ENCODE measurements at regions not wholly inside any gene's neighbourhood (a gene's known extent, or its start where the extent isn't known, plus 50 kb on each side); places are given as distances from the start of the nearest gene placed in this dataset.

- DNase-seq (ENCODE audit: low read depth in 4 of 4, low spot score in 3 of 4): no peak
These were observed 243.9 kb downstream of the IRX2 start for GRCh38 chr5:2507611-2508010.

- no peak for DNase-seq (ENCODE audit: low read depth in 4 of 4, low spot score in 3 of 4)
These were observed 244.9 kb downstream of the IRX2 start for GRCh38 chr5:2506603-2507002.

DNA sequence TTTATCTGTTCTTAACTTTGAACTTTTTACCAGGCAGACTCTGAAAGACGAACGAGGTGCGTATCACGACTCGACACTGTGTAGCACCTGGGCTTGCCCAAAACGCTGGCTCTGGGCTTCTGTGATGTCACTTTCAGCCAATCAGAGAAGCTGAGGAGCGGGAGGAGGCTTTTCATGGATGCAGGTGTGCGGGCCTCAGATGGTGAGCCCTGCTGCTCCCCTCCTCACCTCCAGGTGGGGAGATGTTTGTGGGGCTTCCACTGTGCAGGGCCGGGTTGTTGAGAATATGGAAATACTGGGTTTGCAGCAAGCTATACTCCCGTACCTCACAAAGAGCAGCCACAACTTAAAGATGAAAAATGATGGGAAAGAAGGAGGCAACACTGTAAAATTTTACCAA, 246.3 kb downstream of the IRX2 start:
- no peak for DNase-seq (ENCODE audit: low read depth in 4 of 4, low spot score in 3 of 4)

GRCh38 chr5:2502970-2503594, 248.4 kb downstream of the IRX2 start:
- no peak for DNase-seq (ENCODE audit: low read depth in 4 of 4, low spot score in 3 of 4)

DNA sequence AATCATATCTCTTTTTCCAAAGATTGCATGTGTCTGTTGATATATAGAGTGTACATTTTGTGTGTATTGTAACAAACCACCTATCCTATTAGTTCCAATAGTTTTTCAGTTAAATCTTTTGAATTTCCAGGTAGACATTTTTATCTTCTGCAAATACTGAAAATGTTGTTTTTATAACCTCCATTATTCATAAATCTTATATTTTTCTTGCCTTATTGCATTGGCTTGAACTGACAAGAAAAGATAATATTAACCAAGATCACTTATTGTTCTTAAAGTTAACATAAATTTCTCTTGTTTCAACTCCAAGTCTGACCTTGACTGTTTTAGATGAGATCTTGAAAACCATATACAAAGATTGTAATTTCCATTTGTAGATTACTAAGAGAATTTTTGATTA, 251.6 kb downstream of the IRX2 start:
- DNase-seq (ENCODE audit: low read depth in 4 of 4, low spot score in 3 of 4): no peak

GRCh38 chr5:2496891-2497290, 254.6 kb downstream of the IRX2 start:
- no peak for DNase-seq (ENCODE audit: low read depth in 4 of 4, low spot score in 3 of 4)

DNA sequence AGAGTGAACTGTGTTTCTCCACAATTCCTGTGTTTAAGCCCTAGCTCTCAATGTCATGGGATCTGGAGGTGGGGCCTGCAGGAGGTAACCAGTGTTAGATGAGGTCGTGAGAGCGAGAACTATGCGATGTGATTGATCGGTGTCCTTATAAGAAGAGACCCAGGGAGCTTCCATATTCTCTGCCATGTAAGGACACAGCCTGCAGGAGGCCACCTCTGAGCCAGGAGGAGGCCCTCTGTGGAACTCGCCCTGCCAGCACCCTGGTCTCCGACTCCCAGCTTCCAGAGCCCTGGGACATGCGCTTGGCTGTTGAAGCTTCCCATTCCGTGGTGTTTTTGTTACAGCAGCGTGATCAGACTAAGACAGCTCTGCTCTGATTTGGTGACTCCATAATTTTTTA, 255.4 kb downstream of the IRX2 start:
- DNase-seq (ENCODE audit: low read depth in 4 of 4, low spot score in 3 of 4): no peak

DNA sequence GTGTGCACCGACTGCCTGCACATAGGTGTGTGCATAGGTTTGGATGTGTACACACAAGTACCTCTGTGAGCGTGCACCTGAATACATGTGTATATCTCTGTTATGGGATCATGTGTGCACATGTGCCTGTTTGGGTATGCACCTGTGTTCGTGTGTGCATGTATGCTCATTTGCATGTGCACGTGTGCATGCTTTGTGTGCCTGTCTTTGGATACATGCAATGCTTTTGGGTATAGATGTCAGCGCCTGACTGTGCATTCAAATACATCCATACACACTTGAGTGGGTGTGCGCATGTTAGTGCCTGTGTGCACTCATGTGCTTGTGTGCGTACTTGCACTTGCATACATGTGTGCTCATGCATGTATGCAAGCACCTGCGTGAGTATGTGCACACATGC, 258.1 kb downstream of the IRX2 start:
- no peak for DNase-seq (ENCODE audit: low read depth in 4 of 4, low spot score in 3 of 4)

- DNase-seq (ENCODE audit: low read depth in 4 of 4, low spot score in 3 of 4): no peak
These were observed 259.0 kb downstream of the IRX2 start for GRCh38 chr5:2492476-2492875.

DNA sequence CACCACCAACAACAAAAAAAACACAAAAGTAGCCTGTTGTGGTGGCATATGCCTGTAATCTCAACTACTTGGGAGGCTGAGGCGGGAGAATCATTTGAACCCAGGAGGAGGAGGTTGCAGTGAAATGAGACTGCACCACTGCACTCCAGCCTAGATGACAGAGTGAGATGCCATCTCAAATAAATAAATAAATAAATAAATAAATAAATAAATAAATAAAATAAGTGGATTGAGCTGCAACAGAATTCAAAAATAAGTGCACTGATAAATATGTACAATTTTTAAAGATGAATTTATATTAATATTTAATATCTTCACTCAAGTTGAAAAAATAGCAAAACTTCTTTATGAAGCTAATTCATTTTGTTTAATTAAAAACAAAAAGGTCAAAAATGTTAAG, 259.6 kb downstream of the IRX2 start:
- DNase-seq (ENCODE audit: low read depth in 4 of 4, low spot score in 3 of 4): no peak

GRCh38 chr5:2489306-2489705, 262.2 kb downstream of the IRX2 start:
- DNase-seq (ENCODE audit: low read depth in 4 of 4, low spot score in 3 of 4): no peak

DNA sequence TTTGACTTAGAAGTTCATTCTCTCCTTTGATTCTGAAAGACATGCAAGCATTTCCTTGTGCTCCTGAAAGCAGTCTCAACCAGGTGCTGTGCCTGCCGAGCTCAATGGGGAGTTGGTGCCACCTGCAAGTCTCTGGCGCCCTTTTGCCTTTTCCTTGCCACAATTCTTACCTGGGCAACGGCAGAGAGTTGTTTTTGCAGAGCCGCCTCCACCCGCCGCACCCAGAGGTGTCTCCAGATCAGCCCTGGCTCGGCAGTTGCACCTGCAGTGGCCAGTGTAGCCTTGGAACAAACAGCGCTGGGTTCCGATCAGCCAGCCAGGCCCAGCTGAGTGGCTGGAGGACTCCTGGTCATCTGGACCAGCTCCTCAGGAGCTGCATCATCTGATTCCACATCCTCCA, 262.9 kb downstream of the IRX2 start:
- DNase-seq (ENCODE audit: low read depth in 4 of 4, low spot score in 3 of 4): no peak

GRCh38 chr5:2487152-2487763, 264.2 kb downstream of the IRX2 start:
- DNase-seq (ENCODE audit: low read depth in 4 of 4, low spot score in 3 of 4): no peak

- no peak for DNase-seq (ENCODE audit: low read depth in 4 of 4, low spot score in 3 of 4)
These were observed 265.1 kb downstream of the IRX2 start for GRCh38 chr5:2486373-2486772.

DNA sequence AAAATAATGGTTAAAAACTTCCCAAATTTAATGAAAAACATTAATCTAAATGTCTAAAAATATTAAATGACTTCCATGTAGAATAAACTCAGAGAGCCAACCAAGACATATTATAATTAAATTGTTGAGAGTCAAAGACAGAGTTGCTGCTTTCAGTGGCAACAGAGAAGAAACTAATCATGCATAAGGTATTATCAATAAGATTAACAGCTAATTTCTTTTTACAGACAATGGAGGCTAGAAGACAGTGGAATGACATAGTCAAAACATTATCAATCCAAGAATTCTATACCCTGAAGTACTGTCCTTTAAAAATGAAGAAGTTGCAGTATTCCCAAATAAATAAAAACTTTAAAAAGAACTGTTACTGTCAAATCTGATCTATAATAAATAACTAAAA, 268.7 kb downstream of the IRX2 start:
- no peak for DNase-seq (ENCODE audit: low read depth in 4 of 4, low spot score in 3 of 4)

DNA sequence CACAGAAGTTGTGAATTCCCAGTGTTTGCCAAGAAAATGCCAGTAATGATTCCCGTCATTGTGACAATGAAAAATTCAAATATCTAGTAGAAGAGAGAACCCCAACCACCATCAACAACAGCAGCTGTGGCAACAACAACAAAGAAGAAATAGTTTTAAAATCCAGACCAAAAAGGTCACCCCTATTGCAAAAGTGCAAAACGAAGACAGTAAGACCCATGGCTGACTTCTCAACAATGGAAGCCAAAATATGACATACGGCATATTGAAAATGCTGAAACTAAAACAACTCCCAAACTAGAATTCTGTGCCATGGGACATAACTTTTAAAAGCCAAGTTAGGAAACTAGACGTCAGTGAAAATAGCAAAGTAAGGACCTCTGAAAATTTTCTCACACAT, 270.6 kb downstream of the IRX2 start:
- DNase-seq (ENCODE audit: low read depth in 4 of 4, low spot score in 3 of 4): no peak

- no peak for DNase-seq (ENCODE audit: low read depth in 4 of 4, low spot score in 3 of 4)
These were observed 275.6 kb downstream of the IRX2 start for GRCh38 chr5:2475902-2476301.

DNA sequence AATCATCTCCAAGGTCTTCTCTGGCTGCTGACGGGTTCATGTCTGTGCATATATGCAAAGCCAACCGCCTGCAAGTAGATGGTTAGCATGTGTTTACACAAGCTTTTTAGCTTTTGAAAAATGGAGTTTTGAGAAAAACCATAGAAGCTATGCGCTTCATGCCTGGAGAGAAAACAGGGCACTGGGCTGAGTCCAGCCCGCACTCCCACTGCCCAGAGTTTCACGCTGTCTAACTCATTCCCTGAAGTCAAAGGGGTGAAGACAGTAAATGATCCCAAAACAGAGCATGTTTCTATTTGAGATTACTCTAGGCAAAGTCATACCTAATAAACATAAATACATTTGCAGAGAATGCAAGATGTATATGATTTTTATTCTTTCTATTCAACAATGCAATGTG, 278.8 kb downstream of the IRX2 start:
- DNase-seq (ENCODE audit: low read depth in 4 of 4, low spot score in 3 of 4): no peak

GRCh38 chr5:2471152-2471879, 280.2 kb downstream of the IRX2 start:
- DNase-seq (ENCODE audit: low read depth in 4 of 4, low spot score in 3 of 4): no peak

GRCh38 chr5:2466966-2467365, 284.5 kb downstream of the IRX2 start:
- no peak for DNase-seq (ENCODE audit: low read depth in 4 of 4, low spot score in 3 of 4)

DNA sequence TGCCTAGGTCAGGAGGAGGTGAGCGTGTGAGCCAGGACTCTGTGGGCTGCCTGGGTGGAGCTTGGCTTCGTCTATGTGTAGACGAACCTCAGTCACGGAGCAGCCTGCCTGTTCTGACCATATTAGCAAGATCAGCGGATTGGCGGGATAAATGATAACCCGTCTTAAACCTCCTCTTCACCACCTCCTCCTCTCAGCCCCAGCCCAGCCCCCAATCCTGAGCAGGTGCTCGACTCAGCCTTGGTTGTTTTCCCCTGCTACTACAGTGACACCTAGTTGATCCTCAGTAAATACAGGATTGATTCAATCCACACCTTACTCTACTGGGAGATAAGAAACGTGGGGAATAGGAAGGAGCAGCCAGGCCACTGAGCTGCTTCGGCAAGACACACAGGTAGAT, 286.1 kb downstream of the IRX2 start:
- no peak for DNase-seq (ENCODE audit: low read depth in 4 of 4, low spot score in 3 of 4)

- no peak for DNase-seq (ENCODE audit: low read depth in 4 of 4, low spot score in 3 of 4)
These were observed 287.3 kb downstream of the IRX2 start for GRCh38 chr5:2464141-2464540.

Data from left renal pelvis (tissue), 4 donors.